ENCODE measurements at regions not wholly inside any gene's neighbourhood (a gene's known extent, or its start where the extent isn't known, plus 50 kb on each side); places are given as distances from the start of the nearest gene placed in this dataset.

GRCh38 chr19:28303502-28303901, 909.4 kb downstream of the UQCRFS1 start:
- TF ChIP-seq CTCF (IDR thresholded peaks at IDR 0.05), result no peak
- TF ChIP-seq POLR2A (IDR thresholded peaks at IDR 0.05), result no peak
- TF ChIP-seq EP300 (IDR thresholded peaks at IDR 0.05), result no peak
